Activated T-cell treated with anti-CD3 and anti-CD28 coated beads for 48 hours (primary cell): ENCODE measurements at regions not wholly inside any gene's neighbourhood (a gene's known extent, or its start where the extent isn't known, plus 50 kb on each side); places are given as distances from the start of the nearest gene placed in this dataset.

Experiments used
- DNase-seq: peaks from one replicate; pipeline ENCODE4 v3.0.0-alpha.2; 2020; ENCODE audit warnings: low read depth

DNA sequence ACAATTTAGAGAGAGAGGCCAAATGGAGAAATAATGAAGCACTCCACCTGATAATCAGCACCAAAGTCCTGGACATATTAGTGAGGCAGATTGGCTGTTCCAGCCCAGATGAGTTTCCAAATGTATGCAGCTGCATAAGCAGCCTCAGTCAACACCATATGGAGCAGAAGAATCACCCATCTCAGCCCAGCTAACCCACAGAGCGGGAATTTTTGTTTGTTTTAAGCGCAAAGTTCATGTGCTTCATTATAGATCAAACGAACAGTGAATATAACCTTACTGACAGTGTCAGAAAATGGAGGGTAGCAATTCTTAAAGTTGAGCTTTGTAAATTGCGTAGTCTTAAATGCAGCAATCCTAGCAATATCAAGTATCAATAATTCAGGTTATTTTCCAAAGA is 234.0 kb upstream of the CEP162 start:
- no peak for DNase-seq

DNA sequence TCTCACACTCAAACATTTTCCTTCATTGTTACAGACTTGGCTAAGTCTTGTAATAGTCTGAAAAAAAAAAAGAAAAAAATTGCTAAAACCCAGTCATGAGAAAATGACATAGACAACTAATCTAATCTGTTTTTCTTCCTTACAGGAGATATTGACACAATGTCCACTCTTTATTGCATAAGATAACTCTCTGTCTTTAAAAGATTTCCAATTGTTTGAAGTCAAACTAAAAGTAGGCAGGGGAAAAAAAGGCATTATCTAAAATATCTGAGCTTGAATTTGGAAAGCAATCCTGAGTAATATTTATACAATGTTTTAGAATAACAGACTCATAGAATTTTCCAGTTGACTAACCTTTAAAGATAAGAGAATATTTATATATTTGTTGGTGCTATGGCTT is 233.0 kb upstream of the CEP162 start:
- DNase-seq = no peak

DNA sequence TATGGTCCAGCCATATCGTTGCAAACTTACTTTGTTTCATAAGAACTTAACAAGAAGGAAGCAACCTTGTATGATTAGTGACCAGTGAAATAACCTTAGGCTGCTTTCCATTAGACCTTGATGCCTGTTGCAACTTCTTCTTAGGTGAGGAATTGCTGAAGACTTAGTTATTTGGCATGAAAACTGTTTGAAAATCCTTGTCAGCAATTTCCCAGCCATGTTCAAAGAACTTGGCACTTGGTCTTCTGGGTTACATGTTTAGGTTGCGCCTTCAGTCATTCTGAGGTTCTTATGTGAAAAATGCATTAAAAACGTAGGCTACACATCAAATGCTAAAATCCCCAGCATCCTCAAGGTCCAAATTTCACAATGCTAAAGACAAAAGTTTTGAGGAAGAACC is 232.0 kb upstream of the CEP162 start:
- no peak for DNase-seq

DNA sequence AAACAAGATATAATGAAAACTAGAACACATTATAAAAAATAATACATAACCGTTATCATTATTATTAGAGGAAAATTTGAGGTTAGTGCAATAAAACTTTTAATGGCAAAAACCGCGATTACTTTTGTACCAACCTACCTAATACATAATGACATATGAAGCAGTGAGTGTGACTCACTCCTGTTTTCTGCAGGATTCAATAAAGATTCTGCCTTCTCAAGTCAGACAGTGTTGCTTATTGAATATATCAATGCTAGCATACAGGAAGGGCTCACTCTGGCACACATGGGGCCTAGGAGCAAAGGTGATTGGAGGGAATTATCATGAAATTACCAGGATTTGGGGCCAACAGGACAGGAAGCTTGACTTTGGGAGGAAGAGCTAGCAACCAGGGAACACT is 230.8 kb upstream of the CEP162 start:
- no peak for DNase-seq

DNA sequence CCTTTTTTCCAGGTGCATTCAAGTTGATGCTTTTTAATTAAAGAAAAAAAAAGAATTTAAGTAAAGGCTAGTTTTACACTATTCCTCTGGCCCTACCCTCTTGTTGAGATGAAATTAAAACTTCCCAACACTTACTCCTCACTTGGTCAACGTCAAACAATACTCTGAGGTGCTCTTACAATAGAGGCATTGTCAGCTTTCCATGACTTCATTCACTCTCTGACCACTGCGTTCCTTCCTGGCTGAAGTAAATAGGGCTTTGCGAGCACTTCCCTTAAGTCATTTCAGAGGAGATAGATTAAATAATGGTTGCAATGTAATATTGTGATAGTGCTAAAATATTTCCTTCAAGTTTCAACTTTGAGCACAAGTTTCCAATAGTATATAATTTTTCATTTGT is 229.8 kb upstream of the CEP162 start:
- no peak for DNase-seq

DNA sequence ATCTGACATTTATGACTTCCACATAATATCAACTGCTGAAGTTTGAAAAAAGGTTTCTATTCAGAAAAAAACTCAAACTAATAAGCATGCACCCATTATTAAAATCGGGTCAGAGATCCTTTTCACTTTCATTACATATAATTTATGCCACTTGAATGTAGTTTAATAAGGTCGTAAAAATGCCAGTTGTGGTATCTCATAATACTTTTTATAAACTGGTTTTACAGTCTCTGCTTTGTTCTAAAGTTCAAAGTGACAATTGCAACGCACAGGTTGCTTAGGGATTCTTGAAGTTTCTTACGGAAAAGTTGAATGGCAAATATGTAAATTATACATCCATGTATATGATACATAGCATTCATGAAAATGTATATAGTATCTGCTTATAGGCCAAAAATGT is 229.4 kb upstream of the CEP162 start:
- no peak for DNase-seq

DNA sequence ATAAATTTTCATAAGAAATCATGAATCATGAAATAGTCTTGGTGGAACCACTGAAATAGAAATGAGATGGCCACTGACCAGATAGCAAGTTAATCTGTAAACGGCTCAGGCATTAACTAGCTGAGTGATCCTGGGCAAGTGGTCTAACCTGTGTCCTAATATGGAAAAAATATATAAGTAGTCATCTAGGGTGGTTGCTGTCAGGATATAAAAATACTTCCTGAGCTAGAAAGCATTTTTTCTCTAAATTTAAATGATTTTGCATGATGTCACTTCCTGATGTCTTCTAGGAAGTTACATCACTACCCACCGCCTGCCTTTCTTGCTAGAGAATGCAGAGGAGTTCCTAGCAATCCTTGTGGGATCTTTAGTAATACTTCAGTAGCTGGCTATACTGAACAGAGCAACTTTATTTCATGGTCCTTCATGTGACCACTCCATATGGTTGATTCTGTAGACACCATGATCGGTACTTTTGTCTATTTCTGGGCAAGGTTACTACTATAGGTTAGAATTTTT is 228.1 kb upstream of the CEP162 start:
- no peak for DNase-seq

DNA sequence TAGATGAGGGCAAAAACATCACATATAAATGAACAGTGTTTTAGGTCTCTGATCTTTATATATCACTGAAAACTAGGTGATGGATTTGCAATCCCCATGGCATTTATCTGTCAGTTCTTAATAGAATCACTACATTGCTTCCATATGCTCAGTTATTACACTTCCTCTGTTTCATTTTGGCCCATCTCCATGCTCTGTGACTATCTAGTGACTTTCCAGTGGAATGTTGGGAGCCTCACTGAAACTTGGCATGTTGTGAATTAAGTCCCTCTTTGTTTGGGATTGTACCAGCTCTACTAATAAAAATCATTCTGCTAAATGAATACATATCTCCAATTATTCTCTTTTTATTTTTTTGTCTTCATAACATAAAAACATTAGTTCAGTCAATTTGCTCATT is 226.1 kb upstream of the CEP162 start:
- no peak for DNase-seq

DNA sequence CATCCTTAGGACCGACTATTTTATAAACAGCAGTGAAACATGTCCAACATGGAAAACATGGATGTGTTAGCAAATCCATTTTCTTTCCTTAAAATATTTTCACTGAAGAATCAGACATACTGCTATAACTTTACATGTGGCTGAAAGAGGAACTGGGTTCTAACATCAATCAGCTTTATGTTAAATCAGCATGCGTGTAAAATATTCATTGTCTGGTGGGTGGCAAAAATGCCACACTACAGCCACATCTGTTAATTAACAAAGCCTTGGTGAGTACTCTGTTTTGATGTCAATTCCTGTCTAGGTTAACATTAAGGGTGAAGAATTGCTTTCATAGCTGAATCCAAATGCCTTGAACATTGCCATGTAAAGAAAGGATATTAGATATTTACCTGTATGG is 222.6 kb upstream of the CEP162 start:
- no peak for DNase-seq

DNA sequence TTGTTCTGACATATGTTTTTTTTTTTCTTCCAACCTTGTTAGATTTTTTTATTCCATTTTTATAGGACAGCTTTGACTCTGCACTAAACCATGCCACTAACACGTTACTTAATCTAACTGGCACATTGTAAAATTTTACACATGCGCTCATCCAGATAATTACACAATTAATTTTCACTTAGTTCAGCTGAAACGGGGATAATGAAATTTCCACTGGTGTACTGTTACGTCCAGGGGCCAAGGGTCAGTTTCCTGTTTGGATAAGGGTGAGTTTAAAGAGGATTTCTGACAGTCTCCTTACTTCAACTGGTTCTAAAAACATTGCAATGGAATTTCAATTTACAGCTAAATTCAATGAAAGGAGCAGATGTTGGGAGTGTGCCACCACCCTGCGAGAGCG is 221.8 kb upstream of the CEP162 start:
- no peak for DNase-seq

DNA sequence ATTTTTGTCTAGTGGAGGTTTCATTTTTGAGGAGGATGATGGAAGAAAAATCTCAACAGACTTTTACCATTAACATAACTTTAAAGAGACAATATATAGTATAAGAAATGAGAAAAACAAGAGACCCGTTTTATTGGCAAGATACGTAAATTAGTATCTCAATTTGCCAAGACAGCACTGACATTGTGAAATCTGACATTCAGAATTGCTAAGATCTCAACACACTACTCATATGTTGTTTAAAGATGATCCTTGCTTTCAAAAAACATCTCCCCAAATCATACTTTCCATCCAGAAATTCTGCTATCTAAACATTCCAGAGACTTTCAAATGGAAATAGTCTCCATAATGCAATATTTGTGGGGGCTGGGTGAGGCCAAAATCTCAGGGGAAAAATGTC is 220.9 kb upstream of the CEP162 start:
- no peak for DNase-seq

DNA sequence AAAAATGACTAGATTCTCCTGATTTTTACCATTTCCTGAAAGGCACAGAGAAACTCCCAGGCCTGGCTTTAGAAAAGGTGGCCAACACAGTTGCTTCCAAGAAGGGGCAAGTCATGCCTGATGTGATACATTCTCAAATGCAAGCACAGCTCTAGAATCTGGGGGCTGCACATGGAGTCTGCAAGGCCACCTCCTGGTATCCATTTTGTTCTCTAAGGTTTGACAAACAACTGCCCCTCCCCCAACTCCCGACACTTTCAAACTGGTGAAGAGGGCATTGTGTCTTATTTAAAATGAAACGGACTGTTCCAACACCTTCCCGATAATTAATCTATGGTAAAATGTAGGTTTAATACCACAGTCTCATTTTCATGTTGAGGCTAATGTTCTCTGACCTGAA is 220.2 kb upstream of the CEP162 start:
- no peak for DNase-seq

DNA sequence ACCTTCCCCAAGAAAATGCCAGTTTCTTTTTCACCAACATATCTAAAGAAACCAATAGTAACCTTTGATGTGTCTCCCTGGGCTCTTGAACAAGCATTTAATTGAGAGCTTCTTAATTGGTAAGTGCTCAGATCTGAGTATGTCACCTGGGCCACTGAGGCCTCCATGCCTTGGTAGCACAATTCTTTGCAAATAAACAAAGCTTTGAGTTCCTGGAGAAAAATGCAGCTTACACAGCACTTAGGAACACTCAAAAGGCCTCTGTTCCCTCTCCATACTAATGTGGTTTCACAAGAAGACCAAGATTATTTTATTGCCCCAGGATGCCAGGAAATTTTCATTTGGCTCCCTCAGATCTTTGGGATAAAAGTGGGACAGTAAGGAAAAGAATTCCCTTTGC is 217.6 kb upstream of the CEP162 start:
- no peak for DNase-seq

DNA sequence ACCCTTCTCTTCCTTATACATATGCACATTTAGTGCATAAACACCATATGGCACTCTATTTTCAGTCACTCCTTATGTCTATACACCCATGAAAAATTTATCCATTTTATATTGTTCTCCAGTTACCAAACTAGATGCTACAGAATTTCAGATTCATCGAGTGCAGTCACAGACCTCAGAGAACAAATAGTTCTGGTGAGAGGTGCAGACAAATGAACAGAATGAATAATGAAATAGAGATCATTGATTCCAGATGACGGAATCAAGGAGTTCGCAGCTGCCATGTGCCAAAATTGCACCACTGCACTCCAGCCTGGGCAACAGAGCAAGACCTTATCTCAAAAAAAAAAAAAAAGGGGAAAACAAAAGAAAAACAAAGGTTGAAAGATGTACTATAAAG is 214.8 kb upstream of the CEP162 start:
- no peak for DNase-seq

DNA sequence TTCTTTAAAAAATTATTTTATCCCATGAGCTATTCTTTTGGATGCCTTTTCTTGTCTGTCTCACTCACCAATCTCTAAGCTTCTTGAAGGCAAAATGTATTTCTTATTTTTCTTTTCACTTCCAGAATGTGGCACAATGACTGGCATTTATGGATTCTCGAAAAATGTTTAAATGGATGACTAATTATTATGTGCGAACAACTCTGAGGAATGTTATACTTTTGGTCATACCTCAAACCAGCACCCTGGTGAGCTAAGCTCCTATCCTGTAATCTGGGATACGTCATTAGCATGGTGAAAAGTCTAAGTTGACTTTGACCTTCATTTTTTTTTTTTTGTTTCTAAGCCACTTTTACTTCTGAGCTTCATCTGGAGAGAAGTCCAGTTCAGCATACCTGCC is 214.0 kb upstream of the CEP162 start:
- DNase-seq = no peak

DNA sequence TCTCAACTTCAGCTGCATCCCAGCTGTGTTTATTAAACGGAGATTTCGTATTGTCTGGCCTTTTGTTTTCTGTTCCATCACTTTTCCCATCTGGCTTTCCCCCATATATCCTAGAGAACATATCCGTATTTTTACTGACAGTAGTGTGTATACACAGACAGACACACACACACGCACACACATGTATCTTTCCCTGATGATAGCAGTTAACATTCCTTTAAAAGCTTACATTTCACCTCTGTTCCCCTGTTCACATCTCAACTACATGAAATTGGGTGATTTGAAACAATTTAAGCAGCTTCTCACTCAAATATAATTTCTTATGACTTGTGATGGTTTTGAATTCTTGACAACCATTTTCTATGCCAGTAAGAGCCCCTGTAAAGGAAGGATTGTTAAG is 207.1 kb upstream of the CEP162 start:
- no peak for DNase-seq

DNA sequence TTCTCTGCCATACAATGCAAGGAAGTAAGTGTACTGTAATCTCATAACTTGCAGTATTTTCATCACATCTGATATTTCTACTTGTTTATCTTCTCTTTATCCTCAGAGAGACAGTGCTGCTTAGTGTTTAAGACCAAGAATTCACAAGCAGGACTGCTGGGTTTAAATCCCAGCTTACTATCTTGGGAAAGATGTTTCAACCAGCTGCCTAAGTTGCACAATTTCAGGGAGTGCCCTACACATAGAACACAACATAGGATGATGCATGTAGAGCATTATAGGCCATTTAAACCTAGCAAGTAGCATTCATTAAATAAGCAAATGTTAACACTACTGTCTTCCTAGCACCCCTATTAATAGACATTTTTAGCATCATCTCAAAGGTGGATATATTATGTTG is 205.2 kb upstream of the CEP162 start:
- DNase-seq = no peak

DNA sequence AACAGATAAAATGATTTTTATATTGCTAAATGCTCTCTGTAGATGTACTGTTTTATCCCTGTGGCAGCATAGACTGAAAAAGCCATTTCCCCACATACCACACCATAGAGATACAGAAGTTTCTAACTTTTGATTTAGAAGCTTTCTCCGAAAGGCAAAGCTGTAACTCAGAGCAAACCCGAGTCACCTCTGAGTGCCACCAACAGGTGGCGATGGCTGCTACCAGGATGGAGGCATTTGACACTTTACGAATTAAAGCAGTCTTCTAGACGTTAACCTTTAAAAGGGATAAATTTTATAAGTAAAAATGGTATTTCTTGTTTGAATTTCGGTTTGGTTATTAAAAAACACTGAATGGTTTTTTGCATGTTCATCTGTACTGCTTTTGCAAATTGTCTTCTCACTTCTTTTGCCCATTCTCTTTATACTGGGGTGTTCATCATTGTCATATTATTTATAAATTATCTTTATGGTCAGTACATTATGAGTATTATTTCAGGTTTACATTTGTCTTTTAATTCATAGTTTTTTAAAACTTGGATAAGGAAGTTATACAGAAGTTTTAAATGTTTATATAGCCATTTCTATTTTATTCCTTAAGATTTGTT is 201.0 kb upstream of the CEP162 start:
- peak; percentile 3 for DNase-seq

DNA sequence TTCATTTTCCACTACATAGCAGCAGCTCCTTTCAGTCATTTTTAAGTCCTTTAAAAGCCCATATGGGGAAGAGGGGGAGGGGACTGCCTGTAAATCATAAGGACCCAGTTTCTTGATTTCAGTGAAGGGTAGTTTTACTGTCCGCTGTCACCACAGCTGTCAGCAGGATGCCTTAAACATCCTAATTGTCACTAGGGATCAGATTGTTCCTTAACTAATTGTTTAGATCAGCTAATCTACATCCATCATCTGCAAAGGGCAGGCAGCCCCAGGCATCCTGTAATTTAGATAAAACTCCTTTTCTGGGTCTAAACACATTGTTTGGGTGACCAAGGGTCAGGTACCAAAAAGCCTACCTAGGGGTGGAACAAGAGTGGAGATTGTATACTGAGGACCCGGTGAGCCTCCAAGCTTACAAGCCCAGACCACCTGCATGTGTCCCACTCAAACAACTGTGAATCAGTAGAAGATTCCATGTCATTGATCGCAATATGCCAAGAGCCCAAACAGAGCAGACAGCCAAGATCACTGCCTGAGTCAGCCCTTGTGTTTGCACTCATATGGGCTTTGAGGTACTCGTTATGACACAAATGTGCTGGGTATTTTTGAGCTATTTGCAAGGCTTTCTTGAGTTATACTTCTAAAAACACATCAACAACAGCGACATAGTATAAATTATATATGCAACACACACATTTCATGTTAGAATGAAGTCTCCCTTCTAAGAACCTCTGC is 198.7 kb upstream of the CEP162 start:
- no peak for DNase-seq

DNA sequence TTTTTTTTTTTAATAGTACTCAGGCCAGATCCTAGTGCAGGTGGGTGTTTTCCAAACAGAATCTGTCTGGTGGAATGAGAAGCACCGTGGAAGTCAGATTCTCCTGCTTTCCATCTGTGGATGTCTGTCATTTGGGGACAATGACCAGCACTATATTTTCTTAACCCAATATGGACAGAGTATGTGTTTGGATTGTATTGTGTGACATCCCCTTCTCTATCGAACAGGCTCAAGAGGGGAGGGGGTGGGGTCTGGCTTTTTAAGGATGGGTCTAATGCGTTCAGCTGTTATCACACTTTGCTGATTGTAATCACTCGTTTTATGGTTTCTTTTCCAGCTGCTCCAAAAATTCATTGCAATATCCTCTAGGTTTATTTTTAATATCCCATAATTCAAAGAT is 197.5 kb upstream of the CEP162 start:
- DNase-seq = no peak

DNA sequence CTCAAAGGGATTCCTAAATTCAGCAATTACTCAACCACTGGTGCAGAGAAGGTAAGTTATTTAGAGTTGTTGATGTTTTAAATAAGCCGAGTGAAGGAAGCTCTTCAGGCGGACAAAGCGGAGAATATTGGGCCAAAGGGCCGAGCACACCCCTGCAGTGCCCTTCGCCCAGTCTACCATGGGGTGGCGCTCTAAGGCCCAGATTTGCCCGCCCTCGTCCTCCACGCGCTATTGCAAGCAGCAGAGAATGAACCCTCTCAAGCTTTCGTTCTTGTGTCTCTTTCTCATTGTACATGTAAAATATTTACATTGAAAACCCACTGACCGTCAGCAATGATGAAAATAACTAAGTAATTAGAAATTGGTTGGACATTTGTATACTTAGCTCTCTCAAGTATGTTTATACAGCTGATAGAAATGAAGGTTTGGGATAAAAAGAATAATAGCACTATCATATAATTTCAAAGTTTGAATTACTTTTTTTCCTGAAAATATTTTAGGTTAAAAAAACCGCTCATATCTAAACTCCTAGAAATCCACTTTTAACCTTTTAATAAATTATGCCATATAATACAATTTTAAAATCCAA is 195.0 kb upstream of the CEP162 start:
- peak; percentile 10 for DNase-seq

DNA sequence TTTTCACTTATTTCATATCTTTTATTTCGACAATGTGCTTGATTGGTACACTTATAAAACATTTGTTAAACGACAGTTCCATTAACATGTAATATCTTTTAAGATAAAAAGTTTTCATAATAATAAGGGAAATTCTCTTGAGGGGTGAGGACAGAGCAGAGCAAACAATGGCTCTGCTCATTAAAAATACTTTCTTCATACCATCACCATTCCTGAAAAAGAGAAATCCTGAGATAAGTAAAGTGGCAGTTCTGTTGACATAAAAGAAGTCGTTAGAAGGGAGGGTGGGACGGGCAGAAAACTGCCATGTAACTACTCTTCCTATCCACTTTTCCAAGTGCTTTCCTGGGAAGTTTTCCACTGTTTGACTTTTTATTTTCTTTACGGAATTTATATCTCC is 193.6 kb upstream of the CEP162 start:
- DNase-seq = no peak

DNA sequence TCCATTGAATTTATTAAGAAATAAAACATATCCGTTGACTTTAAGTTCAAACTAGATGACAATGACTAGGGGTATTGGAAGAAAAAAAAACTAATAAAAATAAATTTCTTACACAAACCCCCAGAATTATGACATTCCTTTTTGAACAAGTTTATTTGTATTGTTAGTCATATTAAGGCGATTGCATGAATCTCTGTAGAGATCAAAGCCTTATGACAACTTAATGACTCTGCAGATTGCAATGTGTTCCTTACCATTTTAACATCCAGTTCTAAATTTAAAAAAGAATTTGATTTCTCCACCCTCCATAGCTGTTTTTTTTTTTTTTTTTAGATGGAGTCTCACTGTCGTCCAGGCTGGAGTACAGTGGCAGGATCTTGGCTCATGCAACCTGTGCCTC is 189.8 kb upstream of the CEP162 start:
- no peak for DNase-seq
